Adrenal gland (tissue), 5 donors: ENCODE measurements at regions not wholly inside any gene's neighbourhood (a gene's known extent, or its start where the extent isn't known, plus 50 kb on each side); places are given as distances from the start of the nearest gene placed in this dataset.

Source experiments
- POLR2A ChIP-seq, 2 donors: fragments of 450-650 bp; IDR thresholded peaks; one replicate each; pipeline ENCODE4 v1.6.1; 2017; ENCODE audit warnings: antibody characterized with exemption in 2 of 2, mild to moderate bottlenecking in 2 of 2, moderate library complexity in 1 of 2
- TF ChIP-seq, protein P1 (sequence below), 6 experiments: fragments of 450-650 bp in 4 of 6; fragments of 200-600 bp in 2 of 6; sonication (generic) in 1 of 6; IDR thresholded peaks; 1 replicate in 5 of 6; 2 replicates in 1 of 6; pipeline versions ENCODE4 v1.5.1 to v1.8.0; 2016 to 2021; ENCODE audit warnings: antibody characterized with exemption in 6 of 6, mild to moderate bottlenecking in 2 of 6, moderate library complexity in 1 of 6
- donor health status: DM: no; HTN: no; CAD: no.

DNA sequence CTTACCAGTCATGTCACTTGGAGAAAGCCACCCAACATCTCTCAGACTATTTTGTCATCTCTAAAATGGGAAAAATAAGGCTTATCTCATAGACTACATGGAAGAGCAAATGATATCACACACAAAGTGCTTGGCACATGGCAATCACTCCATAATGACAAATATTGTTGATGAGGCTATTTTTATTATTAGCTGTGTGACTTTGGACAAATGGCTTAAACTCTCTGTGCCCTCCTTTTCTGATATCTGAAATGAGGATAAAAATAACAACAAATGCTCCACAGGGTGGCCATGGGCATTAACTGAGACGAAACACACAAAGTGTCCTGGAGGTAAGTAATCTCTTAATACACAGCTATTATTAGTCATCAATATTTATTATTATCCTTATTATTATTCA, 125.5 kb upstream of the HAND1 start:
- TF ChIP-seq, protein P1, sequence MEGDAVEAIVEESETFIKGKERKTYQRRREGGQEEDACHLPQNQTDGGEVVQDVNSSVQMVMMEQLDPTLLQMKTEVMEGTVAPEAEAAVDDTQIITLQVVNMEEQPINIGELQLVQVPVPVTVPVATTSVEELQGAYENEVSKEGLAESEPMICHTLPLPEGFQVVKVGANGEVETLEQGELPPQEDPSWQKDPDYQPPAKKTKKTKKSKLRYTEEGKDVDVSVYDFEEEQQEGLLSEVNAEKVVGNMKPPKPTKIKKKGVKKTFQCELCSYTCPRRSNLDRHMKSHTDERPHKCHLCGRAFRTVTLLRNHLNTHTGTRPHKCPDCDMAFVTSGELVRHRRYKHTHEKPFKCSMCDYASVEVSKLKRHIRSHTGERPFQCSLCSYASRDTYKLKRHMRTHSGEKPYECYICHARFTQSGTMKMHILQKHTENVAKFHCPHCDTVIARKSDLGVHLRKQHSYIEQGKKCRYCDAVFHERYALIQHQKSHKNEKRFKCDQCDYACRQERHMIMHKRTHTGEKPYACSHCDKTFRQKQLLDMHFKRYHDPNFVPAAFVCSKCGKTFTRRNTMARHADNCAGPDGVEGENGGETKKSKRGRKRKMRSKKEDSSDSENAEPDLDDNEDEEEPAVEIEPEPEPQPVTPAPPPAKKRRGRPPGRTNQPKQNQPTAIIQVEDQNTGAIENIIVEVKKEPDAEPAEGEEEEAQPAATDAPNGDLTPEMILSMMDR (IDR thresholded peaks at IDR 0.05) = no peak
- TF ChIP-seq POLR2A (IDR thresholded peaks at IDR 0.05) = no peak
